CD4-positive, alpha-beta T cell treated with Interferon alpha-2 for 1 hour (primary cell): ENCODE measurements at regions not wholly inside any gene's neighbourhood (a gene's known extent, or its start where the extent isn't known, plus 50 kb on each side); places are given as distances from the start of the nearest gene placed in this dataset.

Experiments
- DNase-seq, 2 donors: peaks; one replicate each; pipeline ENCODE4 v3.0.0-alpha.2; 2020 to 2022

DNA sequence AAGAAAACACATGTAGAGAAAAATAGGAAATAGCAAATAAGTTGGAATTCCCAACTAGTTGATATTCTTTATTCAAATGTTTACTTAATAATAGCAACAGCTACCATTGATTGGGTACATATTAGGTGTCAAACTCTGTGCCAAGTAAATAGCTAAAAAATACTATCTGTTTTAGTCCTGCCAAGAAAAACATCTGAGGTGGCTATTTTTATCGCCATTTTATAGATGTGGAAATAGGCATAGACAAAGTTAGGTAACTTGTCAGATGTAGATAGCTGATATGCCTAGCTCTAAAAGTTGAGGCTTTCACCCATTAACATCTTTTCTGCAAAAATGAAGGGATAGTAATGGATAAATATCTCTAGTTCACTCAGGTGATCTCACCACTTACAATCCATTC, 549.2 kb upstream of the ID4 start:
- DNase-seq: no peak

- DNase-seq: no peak
Observed at GRCh38 chr6:19289457-19289856, 547.7 kb upstream of the ID4 start.

DNA sequence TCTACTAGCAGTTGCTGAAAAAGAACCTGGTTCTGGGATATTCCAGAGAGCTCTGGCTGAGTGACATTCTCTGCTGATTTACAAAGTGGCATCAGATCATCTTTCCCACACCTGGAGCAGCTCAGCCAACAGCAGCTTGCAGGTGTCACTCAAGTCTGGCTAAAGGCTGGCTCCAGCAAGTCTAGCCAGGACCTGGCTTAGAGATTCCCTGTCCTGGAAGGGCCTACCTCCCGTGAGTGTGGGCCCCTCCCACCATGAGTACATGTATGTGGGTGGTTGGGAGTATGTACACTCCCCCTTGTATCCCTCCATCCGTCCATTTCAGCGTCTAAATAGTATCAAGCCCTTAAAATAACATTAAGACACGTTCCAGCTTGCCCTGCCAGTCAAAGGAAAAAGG, 539.3 kb upstream of the ID4 start:
- DNase-seq: no peak

- DNase-seq: no peak
Observed at GRCh38 chr6:19298421-19298820, 538.7 kb upstream of the ID4 start.

DNA sequence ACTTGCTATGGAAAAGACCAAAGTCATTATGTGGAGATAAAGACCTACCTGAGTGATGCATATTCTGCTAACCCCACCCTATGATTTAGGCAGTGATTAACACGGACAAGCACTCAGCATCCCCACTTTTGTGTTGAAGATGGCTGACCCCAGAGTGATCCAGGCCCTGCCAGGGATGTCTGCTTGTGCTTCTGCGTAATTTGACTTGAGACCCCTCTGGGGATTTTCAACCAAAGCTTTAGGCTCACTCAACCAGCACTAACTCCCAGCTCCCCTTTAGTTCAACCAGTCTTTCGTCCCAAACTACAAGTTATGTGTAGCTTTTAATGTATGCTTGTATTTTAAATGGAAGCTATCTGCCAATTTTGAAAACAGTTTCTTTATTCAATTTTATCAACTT, 538.0 kb upstream of the ID4 start:
- DNase-seq: no peak

- DNase-seq: no peak
Observed at GRCh38 chr6:19301980-19302379, 535.2 kb upstream of the ID4 start.

DNA sequence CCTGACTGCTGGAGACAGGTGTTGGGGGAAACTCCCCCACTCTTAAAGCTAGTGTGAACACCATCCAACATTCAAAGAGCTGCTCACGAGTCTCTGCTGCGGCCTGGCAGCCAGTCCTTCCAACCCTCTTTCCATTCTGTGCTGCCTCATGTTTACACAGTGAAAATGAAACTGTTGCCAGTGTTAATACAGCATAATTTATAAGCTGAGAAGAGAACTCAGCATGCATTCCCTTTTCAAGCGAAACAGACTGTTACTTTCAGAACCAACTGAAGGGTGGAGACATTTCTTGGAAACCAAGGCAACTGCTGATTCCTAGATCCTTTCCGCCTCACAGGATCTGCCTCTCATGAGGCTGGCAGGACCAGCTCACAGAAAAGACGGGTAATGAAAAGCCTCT, 533.8 kb upstream of the ID4 start:
- DNase-seq: no peak

DNA sequence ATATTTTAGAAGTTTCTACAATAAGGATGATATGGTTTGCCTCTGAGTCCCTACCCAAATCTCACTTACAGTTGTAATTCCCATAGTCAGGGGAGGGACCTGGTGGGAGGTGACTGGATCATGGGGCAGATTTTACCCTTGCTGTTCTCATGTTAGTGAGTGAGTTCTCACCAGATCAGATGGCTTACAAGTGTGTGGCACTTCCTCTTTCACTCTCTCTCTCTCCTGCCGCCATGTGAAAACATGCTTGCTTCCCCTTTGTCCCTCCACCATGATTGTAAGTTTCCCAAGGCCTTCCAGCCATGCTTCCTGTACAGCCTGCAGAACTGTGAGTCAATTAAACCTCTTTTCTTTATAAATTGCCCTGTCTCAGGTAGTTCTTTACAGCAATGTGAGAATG, 527.5 kb upstream of the ID4 start:
- DNase-seq: no peak

DNA sequence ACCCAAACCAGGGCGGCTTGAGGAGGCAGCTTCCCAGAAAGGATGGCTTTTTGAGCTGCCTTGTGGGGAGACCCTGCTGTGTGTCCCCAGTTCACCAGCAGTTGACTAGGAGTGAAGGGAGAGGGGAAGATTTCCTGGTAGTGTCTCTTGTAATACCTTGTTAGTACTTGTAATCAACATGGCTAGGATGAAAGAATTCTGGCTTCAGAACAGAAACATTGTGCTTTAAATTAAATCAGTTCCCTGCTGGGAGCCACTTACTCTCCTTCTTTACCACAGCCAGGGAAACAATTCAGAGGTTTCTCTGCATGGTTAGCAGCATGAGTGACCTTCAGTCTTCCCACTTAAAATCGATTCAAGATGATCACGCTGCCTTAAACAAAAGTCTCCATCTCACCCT, 525.4 kb upstream of the ID4 start:
- no peak for DNase-seq

GRCh38 chr6:19312241-19312978, 524.8 kb upstream of the ID4 start:
- no peak for DNase-seq

GRCh38 chr6:19317431-19317986, 519.7 kb upstream of the ID4 start:
- no peak for DNase-seq

- DNase-seq: no peak
Observed at GRCh38 chr6:19319005-19319404, 518.2 kb upstream of the ID4 start.

GRCh38 chr6:19320111-19320581, 517.0 kb upstream of the ID4 start:
- no peak for DNase-seq

DNA sequence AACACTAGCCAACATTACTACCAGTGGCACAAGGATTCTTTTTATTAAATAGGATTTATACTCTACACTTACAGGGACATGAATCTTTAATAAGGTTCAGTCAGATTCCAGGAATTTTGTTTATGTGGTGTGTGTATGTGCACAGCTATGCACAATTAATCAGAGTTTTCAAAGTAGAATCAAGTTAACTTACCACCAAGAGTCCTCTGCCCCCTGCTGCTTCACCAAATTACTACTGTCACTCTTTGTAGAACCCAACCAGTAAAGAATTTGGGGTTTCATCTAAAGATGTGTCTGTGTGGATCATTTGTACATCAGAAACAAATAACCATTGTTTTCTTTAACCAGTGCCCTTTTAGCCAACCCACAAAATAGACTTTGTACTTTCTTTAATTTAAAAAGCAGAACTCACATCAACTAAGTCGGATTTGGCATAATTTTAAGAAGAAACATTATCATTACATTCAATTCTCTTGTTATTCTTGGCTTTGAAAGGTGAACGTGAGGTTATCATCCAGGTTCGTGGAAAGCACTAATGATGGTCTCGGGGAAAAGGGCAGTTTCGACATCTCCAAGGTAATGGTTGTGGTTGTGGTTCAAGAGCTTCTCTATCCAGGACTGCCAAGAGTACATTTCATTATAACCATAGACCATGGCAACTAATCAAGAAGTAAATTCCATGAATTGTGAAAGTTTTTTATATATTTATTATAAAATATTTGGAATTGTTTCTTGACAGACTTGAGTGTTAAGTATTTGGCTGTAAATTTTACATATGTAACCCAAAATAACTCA, 514.3 kb upstream of the ID4 start:
- DNase-seq: no peak

DNA sequence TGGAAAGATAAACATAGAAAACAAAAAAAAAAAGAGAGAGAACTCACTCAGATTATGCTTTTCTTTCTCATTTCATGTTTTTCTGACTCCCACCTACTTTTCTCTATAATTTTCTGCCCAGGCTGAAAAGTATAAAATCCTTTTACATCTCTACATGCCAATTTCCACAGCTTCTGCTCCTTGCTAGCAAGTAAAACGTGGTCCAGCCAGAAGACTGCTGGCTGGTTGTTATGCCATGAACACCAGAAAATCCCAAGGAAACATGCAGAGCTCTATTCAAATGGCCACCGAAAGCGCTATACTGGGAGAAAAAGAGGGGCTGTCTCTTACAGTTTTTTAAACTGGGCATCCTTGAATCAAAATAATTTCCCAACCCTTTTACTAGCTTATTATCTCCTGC, 512.8 kb upstream of the ID4 start:
- no peak for DNase-seq

DNA sequence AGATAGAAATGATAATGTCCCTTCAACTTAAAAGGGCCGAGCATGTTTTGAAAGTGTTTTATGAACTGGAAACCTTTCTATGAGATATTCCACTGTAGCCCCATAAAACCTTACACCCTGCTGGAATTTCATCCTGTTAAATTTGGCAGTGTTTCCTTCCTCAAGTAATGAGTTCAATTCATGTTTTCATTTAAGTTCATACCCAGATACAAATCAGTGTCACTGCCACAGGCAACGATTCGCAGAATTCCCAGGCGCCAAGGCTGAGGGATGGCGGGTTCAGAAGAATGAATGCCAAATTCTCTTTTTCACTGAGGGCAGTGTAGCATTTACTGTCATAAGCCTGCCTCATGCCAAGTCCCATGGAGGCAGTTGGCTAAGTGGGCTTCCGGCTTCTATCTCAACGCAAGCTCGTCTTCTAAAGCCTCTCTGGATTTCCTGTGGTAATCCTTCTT, 511.8 kb upstream of the ID4 start:
- DNase-seq: no peak

DNA sequence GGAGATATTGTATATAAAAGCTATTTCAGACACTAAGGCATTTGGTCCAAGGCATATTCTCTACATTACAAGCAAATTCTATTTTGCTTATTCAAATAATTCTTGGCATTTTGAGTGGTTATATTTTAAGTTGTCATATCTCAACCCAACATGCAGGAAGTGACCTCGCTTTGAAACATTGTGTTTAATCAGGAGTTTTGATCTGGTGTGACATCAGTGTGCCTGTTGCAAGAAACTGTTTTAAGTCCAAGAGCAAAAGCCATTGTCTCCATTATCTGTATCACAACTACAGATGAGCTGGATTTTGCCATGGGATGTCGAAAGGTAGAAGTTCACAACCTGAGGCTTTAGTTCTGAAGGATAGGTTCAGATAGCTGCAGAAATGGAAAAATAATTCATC, 509.9 kb upstream of the ID4 start:
- no peak for DNase-seq

DNA sequence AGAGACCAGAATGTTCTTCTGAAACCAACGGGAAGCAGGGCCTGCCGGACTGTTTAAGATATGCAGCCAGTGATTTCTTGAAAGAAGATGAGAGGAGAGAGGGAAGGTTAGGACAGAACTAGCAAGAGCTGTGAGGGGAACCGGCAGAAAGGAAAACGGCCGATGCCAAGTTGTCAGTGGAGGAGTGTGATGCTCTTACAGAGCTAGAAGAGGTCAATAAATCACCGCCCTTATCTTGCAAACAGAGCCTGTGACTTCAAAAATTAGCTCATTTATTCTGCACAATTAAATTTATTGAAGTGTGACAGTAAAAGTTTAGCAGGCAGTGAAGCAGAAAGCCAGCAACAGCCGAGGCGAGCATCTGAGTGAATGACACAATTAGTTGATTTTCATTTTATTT, 509.5 kb upstream of the ID4 start:
- no peak for DNase-seq

GRCh38 chr6:19329078-19329477, 508.1 kb upstream of the ID4 start:
- no peak for DNase-seq

DNA sequence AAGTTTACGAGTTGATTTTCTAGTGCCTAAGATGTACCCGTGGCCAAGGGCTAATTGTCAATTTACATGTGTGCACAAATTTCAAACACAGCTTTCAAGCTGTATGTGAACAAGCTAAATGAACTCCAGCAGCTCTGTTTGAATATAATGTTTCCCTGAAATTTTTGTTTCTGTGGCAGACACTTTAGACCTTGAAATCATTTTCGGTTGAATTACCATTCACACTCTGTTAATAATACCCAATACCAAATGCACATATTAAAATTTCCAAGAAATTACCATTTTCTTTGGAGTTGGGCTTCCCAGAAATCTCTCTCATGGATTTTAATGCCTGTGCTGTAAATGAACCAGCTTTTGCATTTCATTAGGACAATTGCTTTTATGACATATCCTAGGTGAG, 506.1 kb upstream of the ID4 start:
- no peak for DNase-seq

- DNase-seq: no peak
Observed at GRCh38 chr6:19332806-19333460, 504.2 kb upstream of the ID4 start.

GRCh38 chr6:19333936-19334335, 503.2 kb upstream of the ID4 start:
- DNase-seq: no peak

DNA sequence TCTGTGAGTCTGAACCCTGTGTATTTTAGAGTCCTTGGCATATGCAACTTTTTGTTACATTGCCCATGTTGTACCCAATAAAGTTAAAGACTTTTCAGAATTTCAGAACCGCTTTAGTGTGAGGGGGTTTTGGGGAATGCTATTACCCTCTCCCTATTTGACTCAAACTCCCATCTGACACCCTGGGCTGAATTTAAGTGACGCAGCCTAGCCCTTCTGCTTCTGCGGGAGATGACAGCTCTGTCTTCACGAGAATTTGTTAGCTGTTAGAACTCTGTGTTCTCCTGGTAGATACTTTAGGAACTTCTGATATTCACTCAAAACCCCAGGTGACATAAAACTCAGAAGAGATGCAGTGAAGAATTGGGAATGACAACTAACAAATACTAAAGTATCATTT, 500.6 kb upstream of the ID4 start:
- no peak for DNase-seq

GRCh38 chr6:19337101-19337500, 500.1 kb upstream of the ID4 start:
- no peak for DNase-seq
